Activated T-cell treated with anti-CD3 and anti-CD28 coated beads, Interleukin-2, amount 50 U/mL, for 72 hours (primary cell): ENCODE measurements at regions not wholly inside any gene's neighbourhood (a gene's known extent, or its start where the extent isn't known, plus 50 kb on each side); places are given as distances from the start of the nearest gene placed in this dataset.

Source experiments
- ATAC-seq, 2 donors: fragments of 150-1000 bp; cut with Tn5 transposase; replicated peaks in 1 of 2; 2 replicates each; pipeline ENCODE4 v1.10.0; 2021; ENCODE audit warnings: moderate library complexity in 2 of 2, mild to moderate bottlenecking in 1 of 2
- DNase-seq, 2 donors: peaks; one replicate each; pipeline ENCODE4 v3.0.0; 2021 to 2022; ENCODE audit warnings: mixed read lengths in 1 of 2
- H3K27ac Mint-ChIP-seq: one replicate; pipeline ENCODE4 v1.8.0; 2022; ENCODE audit warnings: mild to moderate bottlenecking, moderate library complexity, mixed read lengths
- H3K27me3 Mint-ChIP-seq: one replicate; pipeline ENCODE4 v1.8.0; 2022; ENCODE audit warnings: low read depth, mixed read lengths
- H3K36me3 Mint-ChIP-seq, 2 donors: one replicate each; pipeline ENCODE4 v1.8.0; 2022; ENCODE audit warnings: mixed read lengths in 2 of 2, mild to moderate bottlenecking in 1 of 2; ENCODE audit not compliant: insufficient read depth in 2 of 2
- H3K4me1 Mint-ChIP-seq: one replicate; pipeline ENCODE4 v1.8.0; 2022; ENCODE audit warnings: low read depth, mixed read lengths
- H3K4me3 Mint-ChIP-seq, 2 donors: one replicate each; pipeline ENCODE4 v1.8.0; 2022; ENCODE audit warnings: mild to moderate bottlenecking in 2 of 2, mixed read lengths in 2 of 2, moderate library complexity in 2 of 2
- H3K9me3 Mint-ChIP-seq, 2 donors: one replicate each; pipeline ENCODE4 v1.8.0; 2022; ENCODE audit warnings: mixed read lengths in 2 of 2

- no peaks in the 10 kb centered on the region for H3K4me1 Mint-ChIP-seq
- no peak for ATAC-seq
- H3K36me3 Mint-ChIP-seq: no peaks in the 10 kb centered on the region
Measured at GRCh38 chr12:87820524-87821202, 208.5 kb downstream of the C12orf50 start.

DNA sequence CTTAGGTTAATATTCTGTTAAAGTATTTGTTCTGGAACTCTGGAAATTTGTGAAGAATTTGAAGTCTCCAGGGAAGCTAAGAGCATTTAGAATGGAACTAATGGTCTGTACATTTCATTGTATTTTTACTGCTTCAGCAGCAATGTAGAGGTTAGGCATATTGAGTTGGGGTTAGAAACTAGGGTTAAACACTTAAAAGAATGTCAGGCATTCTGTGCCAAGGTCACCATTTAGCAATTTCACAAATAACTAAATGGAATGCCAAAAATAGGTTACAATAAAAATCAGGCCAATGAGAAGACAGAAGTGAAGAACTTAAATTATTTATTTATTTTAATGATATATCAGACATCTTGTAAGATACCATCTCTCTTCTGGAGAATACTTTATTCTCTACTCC lies 210.8 kb downstream of the C12orf50 start:
- no peak overlapping the region for H3K4me3 Mint-ChIP-seq
- no peak for DNase-seq
- no peaks in the 10 kb centered on the region for H3K4me1 Mint-ChIP-seq
- H3K27ac Mint-ChIP-seq: no peak overlapping the region
- no peaks in the 10 kb centered on the region for H3K9me3 Mint-ChIP-seq
- H3K36me3 Mint-ChIP-seq: no peaks in the 10 kb centered on the region
- ATAC-seq: no peak
- peaks cover 4% of the 10 kb centered on the region for H3K27me3 Mint-ChIP-seq

More at GRCh38 chr12:87820524-87821202, 208.5 kb downstream of the C12orf50 start:
- no peak for DNase-seq
- H3K9me3 Mint-ChIP-seq: no peaks in the 10 kb centered on the region
- peaks cover 4% of the 10 kb centered on the region for H3K27me3 Mint-ChIP-seq
- no peak overlapping the region for H3K27ac Mint-ChIP-seq
- H3K4me3 Mint-ChIP-seq: no peak overlapping the region

- no peaks in the 10 kb centered on the region for H3K36me3 Mint-ChIP-seq
- no peak for DNase-seq
- H3K9me3 Mint-ChIP-seq: peaks cover 0 to 2% of the 10 kb centered on the region in 2 donors
- H3K27me3 Mint-ChIP-seq: peaks cover 4% of the 10 kb centered on the region
- no peaks in the 10 kb centered on the region for H3K4me1 Mint-ChIP-seq
- H3K27ac Mint-ChIP-seq: no peak overlapping the region
- ATAC-seq: no peak
- H3K4me3 Mint-ChIP-seq: no peak overlapping the region
Measured at GRCh38 chr12:87815771-87816585, 213.2 kb downstream of the C12orf50 start.

GRCh38 chr12:87814625-87815024 lies 214.6 kb downstream of the C12orf50 start:
- no peaks in the 10 kb centered on the region for H3K4me1 Mint-ChIP-seq
- ATAC-seq: no peak
- H3K4me3 Mint-ChIP-seq: no peak overlapping the region
- no peaks in the 10 kb centered on the region for H3K27me3 Mint-ChIP-seq
- no peak overlapping the region for H3K27ac Mint-ChIP-seq
- no peaks in the 10 kb centered on the region for H3K36me3 Mint-ChIP-seq
- H3K9me3 Mint-ChIP-seq: peaks cover 0 to 2% of the 10 kb centered on the region in 2 donors
- no peak for DNase-seq

DNA sequence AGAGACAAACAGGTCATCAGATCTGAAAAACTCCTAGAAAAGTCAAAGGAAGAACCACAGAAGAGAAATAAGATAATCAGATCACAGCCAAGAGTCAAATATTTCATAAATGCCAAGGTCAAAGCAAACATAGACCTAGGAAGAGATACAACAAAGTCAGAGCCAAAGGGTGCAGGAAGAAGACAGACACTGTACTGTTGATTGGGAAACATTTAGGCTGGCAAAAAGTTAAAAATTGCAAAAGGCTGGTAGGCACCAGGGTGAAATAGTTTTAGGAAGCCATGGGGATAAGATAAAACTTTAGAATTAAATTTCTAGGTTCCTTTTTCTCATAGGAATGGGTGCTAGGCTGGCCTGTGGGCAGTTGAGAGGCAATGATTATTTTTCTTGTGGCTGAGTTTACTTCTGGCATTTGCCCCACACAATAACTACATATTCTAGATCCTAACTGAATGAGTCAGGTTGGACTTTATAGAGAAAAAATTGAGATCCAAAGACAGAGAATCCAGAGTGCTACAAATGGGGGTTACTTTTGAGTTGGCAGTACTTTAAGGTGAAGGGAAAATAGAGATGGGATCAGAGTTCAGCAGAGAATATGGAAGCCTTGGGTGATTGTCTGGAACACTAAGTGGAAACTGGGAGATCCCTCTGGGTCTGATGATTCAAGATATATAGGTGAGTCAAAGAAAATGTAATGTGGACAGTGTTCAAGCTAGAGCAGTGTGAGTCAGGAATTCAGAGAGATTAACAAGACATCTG lies 215.5 kb downstream of the C12orf50 start:
- H3K4me1 Mint-ChIP-seq: no peaks in the 10 kb centered on the region
- H3K27ac Mint-ChIP-seq: no peak overlapping the region
- peaks cover 0 to 2% of the 10 kb centered on the region in 2 donors for H3K9me3 Mint-ChIP-seq
- H3K27me3 Mint-ChIP-seq: no peaks in the 10 kb centered on the region
- H3K4me3 Mint-ChIP-seq: no peak overlapping the region
- DNase-seq (no peak), ATAC-seq (no peak)
- no peaks in the 10 kb centered on the region for H3K36me3 Mint-ChIP-seq

DNA sequence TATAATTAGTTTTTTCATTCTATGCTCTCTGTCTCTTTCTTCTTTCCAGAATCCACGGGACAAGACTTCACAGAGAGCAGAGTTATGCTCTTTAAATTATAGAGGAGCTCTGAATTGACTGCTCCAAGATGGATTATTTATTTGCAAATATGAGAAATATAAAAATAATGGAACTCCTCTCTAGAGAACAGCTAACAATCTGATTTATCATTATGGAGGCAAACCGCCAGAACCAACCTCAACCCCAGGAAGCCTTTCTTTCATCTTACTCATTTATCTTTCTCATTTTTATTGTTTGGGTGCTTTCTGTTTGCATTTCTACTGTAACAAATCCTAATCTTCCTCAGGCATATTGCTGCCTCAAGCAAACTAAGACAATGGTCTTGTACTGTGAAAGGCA lies 216.5 kb downstream of the C12orf50 start:
- Mint-ChIP-seq H3K36me3 (no peaks in the 10 kb centered on the region), H3K27ac (no peak overlapping the region), H3K27me3 (no peaks in the 10 kb centered on the region), H3K4me3 (no peak overlapping the region), H3K9me3 (peaks cover 0 to 2% of the 10 kb centered on the region in 2 donors), H3K4me1 (no peaks in the 10 kb centered on the region)
- DNase-seq (no peak), ATAC-seq (no peak)

DNA sequence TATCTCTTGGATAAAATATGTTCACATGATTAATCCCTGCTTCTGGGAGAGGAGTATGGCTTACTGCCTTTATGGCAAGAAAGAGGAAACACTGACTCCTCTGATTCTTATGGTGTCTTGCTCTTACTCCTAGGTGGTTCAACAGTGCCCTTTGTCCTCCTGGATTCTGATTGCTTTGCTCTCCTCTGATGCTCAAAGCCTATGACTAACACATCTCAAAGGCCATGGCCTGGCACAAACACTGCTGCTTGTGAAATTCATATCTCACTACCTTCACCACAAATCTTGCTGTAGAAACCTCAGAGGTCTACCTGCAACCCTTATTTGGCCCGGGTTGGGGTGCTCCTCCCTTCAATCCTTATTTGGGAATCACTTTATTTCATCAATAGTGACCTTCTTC lies 217.2 kb downstream of the C12orf50 start:
- H3K36me3 Mint-ChIP-seq: no peaks in the 10 kb centered on the region
- peaks cover 0 to 2% of the 10 kb centered on the region in 2 donors for H3K9me3 Mint-ChIP-seq
- H3K27me3 Mint-ChIP-seq: no peaks in the 10 kb centered on the region
- no peak for DNase-seq
- ATAC-seq: no peak
- no peak overlapping the region for H3K4me3 Mint-ChIP-seq
- no peak overlapping the region for H3K27ac Mint-ChIP-seq
- H3K4me1 Mint-ChIP-seq: no peaks in the 10 kb centered on the region

DNA sequence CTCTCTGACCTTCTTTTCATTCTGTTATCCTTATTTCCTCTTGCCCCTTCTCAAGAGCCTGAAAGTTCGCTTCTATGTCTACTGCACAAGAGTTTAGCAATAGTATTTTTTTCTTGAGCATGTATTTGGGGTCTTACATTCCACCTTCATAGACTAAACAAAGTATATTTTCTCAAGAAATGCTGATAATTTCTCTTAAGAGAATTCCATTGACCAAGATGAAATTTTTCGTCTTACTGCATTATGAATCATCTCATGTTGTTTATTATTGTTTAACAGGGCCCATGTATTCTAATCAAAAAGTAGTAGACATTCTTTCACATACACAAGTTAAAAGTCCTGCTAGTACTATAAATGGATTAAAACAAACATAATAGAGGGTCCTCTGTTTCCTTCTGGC lies 219.3 kb downstream of the C12orf50 start:
- DNase-seq: no peak
- H3K4me1 Mint-ChIP-seq: no peaks in the 10 kb centered on the region
- no peaks in the 10 kb centered on the region for H3K36me3 Mint-ChIP-seq
- no peak overlapping the region for H3K27ac Mint-ChIP-seq
- ATAC-seq: no peak
- no peak overlapping the region for H3K4me3 Mint-ChIP-seq
- peaks cover 0 to 2% of the 10 kb centered on the region in 2 donors for H3K9me3 Mint-ChIP-seq
- H3K27me3 Mint-ChIP-seq: no peaks in the 10 kb centered on the region

- no peak for DNase-seq
Measured at GRCh38 chr12:87807086-87807485, 222.1 kb downstream of the C12orf50 start.

GRCh38 chr12:87806310-87806709 lies 222.9 kb downstream of the C12orf50 start:
- no peaks in the 10 kb centered on the region for H3K36me3 Mint-ChIP-seq
- ATAC-seq: no peak
- no peak overlapping the region for H3K4me3 Mint-ChIP-seq
- DNase-seq: no peak
- H3K9me3 Mint-ChIP-seq: peaks cover 0 to 2% of the 10 kb centered on the region in 2 donors
- no peaks in the 10 kb centered on the region for H3K4me1 Mint-ChIP-seq
- no peak overlapping the region for H3K27ac Mint-ChIP-seq
- H3K27me3 Mint-ChIP-seq: no peaks in the 10 kb centered on the region

More at GRCh38 chr12:87807086-87807485, 222.1 kb downstream of the C12orf50 start:
- ATAC-seq: no peak
- Mint-ChIP-seq H3K9me3 (peaks cover 0 to 2% of the 10 kb centered on the region in 2 donors), H3K4me1 (no peaks in the 10 kb centered on the region), H3K27me3 (no peaks in the 10 kb centered on the region), H3K27ac (no peak overlapping the region), H3K36me3 (no peaks in the 10 kb centered on the region), H3K4me3 (no peak overlapping the region)

GRCh38 chr12:87804386-87804785 lies 224.8 kb downstream of the C12orf50 start:
- Mint-ChIP-seq H3K36me3 (no peaks in the 10 kb centered on the region), H3K27me3 (no peaks in the 10 kb centered on the region), H3K27ac (no peak overlapping the region), H3K4me3 (no peak overlapping the region), H3K9me3 (peaks cover 0 to 3% of the 10 kb centered on the region in 2 donors), H3K4me1 (no peaks in the 10 kb centered on the region)
- no peak for ATAC-seq
- no peak for DNase-seq

- DNase-seq: no peak
- ATAC-seq: no peak
- Mint-ChIP-seq H3K4me1 (no peaks in the 10 kb centered on the region), H3K27me3 (no peaks in the 10 kb centered on the region), H3K27ac (no peak overlapping the region), H3K36me3 (no peaks in the 10 kb centered on the region), H3K9me3 (peaks cover 0 to 3% of the 10 kb centered on the region in 2 donors), H3K4me3 (no peak overlapping the region)
Measured at GRCh38 chr12:87802721-87803011, 226.5 kb downstream of the C12orf50 start.
